ENCODE measurements at regions not wholly inside any gene's neighbourhood (a gene's known extent, or its start where the extent isn't known, plus 50 kb on each side); places are given as distances from the start of the nearest gene placed in this dataset.

- H3K4me3 ChIP-seq (ENCODE audit: low read depth, low read length), result no peak overlapping the region
- DNase-seq (ENCODE audit: low read depth), result no peak
- TF ChIP-seq, protein P1, sequence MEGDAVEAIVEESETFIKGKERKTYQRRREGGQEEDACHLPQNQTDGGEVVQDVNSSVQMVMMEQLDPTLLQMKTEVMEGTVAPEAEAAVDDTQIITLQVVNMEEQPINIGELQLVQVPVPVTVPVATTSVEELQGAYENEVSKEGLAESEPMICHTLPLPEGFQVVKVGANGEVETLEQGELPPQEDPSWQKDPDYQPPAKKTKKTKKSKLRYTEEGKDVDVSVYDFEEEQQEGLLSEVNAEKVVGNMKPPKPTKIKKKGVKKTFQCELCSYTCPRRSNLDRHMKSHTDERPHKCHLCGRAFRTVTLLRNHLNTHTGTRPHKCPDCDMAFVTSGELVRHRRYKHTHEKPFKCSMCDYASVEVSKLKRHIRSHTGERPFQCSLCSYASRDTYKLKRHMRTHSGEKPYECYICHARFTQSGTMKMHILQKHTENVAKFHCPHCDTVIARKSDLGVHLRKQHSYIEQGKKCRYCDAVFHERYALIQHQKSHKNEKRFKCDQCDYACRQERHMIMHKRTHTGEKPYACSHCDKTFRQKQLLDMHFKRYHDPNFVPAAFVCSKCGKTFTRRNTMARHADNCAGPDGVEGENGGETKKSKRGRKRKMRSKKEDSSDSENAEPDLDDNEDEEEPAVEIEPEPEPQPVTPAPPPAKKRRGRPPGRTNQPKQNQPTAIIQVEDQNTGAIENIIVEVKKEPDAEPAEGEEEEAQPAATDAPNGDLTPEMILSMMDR (IDR thresholded peaks at IDR 0.05; ENCODE audit: low read depth, low read length, missing control alignments), result no peak
These were observed 129.0 kb downstream of the SOCS6 start for GRCh38 chr18:70417847-70418246.

GRCh38 chr18:70416496-70416895 lies 127.7 kb downstream of the SOCS6 start:
- H3K4me3 ChIP-seq (ENCODE audit: low read depth, low read length), result no peak overlapping the region
- no peak for DNase-seq (ENCODE audit: low read depth)
- TF ChIP-seq, protein P1 (IDR thresholded peaks at IDR 0.05; ENCODE audit: low read depth, low read length, missing control alignments), result no peak

- TF ChIP-seq, protein P1 (IDR thresholded peaks at IDR 0.05; ENCODE audit: low read depth, low read length, missing control alignments), result no peak
- no peak for DNase-seq (ENCODE audit: low read depth)
- no peak overlapping the region for H3K4me3 ChIP-seq (ENCODE audit: low read depth, low read length)
These were observed 127.1 kb downstream of the SOCS6 start for GRCh38 chr18:70415823-70416488.

GRCh38 chr18:70414315-70414900 lies 125.6 kb downstream of the SOCS6 start:
- TF ChIP-seq, protein P1 (IDR thresholded peaks at IDR 0.05; ENCODE audit: low read depth, low read length, missing control alignments), result no peak
- DNase-seq (ENCODE audit: low read depth), result no peak
- no peak overlapping the region for H3K4me3 ChIP-seq (ENCODE audit: low read depth, low read length)

DNA sequence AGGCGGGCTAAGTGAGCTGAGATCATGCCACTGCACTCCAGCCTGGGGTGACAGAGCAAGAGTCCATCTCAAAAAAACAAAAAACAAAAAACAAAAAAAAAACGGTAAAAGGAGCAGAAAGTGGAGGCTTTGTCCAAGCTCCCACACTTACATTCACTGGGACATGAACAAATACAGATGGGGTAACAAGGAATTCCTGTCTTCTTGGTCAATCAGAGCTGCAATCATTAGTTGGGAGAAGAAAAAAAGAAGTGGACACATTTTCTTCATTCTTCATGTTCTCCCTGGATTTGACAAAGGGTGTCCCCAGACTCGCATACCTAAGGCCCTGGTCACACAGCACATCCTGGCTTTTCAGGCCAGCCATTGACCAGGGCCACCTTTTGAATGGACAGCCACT lies 124.6 kb downstream of the SOCS6 start:
- TF ChIP-seq, protein P1 (IDR thresholded peaks at IDR 0.05; ENCODE audit: low read depth, low read length, missing control alignments), result no peak
- H3K4me3 ChIP-seq (ENCODE audit: low read depth, low read length), result no peak overlapping the region
- no peak for DNase-seq (ENCODE audit: low read depth)

DNA sequence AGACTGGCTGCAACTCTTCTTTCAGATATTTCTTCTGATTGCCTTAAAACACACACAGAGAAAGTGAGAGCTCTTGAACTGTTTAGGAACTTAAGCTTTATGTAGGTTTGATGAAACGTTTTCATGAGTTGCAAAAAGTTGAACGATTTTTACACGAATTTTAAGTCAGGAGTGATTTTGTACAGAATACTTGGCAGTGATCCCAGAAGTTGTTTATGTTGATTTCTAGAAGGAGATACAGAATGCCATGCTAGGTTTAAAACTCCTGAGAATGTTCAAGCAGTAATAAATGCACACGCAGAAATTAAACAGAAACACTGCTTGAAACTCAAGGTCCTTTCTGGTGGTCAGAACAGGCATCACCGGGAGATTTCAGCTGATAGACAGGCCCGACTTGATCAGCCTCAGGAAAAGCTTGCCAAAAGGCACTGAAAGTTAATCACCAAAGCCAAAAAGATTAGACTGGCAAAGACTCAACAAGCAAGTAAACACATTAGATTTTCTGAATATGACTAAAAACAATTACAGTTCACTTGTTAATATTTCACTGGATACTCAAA lies 123.1 kb downstream of the SOCS6 start:
- H3K4me3 ChIP-seq (ENCODE audit: low read depth, low read length), result no peak overlapping the region
- TF ChIP-seq, protein P1 (IDR thresholded peaks at IDR 0.05; ENCODE audit: low read depth, low read length, missing control alignments), result no peak
- no peak for DNase-seq (ENCODE audit: low read depth)
